ENCODE measurements at regions not wholly inside any gene's neighbourhood (a gene's known extent, or its start where the extent isn't known, plus 50 kb on each side); places are given as distances from the start of the nearest gene placed in this dataset.

DNA sequence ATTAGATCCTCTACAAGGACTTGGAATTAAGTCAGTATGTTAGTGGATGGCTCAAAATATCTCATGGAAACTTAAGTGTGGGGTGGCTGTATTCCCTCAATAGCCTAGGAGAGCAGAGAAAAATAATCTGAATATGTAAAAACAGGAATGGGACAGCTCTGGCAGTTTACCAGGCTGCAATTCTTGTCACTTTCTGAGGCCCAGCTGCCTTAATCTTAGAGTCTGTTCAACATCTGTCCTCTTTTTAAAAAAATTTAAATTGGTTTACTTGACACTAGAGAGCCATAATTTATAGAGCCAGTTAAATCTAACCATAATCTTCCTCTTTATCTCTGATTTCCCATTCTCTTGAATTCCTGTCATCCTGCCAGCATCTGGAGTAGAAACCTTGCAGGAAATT lies 109.2 kb upstream of the CXCL13 start:
- no peaks in the 10 kb centered on the region for H4K20me1 ChIP-seq (ENCODE audit: insufficient read depth)
- H3K4me1 ChIP-seq (ENCODE audit: control insufficient read depth in 1 of 2, insufficient read depth in 2 of 2, low read depth in 1 of 2, low read length in 1 of 2) = no peaks in the 10 kb centered on the region
- no peaks in the 10 kb centered on the region for H3F3A ChIP-seq (replicated peaks; ENCODE audit: insufficient read depth)
- H3K4me2 ChIP-seq = no peak overlapping the region
- no peaks in the 10 kb centered on the region for H3K9me3 ChIP-seq
- H3K9ac ChIP-seq = no peak overlapping the region
- no peak overlapping the region for H3K4me3 ChIP-seq (ENCODE audit: low read depth in 2 of 2, low read length in 1 of 2)
- H3K9me2 ChIP-seq = no peaks in the 10 kb centered on the region
- no peaks in the 10 kb centered on the region for H3K27me3 ChIP-seq (ENCODE audit: insufficient read depth)
- POLR2A ChIA-PET = no interaction called here
- no peak overlapping the region for H2AFZ ChIP-seq (ENCODE audit: low read depth)
- H3K79me2 ChIP-seq (ENCODE audit: insufficient read depth) = no peaks in the 10 kb centered on the region
- TF ChIP-seq FOXJ3 (CRISPR knock-in tag; IDR thresholded peaks at IDR 0.05) (no peak), FOSL2 (IDR thresholded peaks at IDR 0.05; ENCODE audit: borderline replicate concordance, low read depth) (no peak), MEF2A (IDR thresholded peaks at IDR 0.05; ENCODE audit: borderline replicate concordance, low read depth) (no peak), POLR2AphosphoS5 (IDR thresholded peaks at IDR 0.05; ENCODE audit: low read depth, low read length) (no peak)
- TF ChIP-seq, protein P1, sequence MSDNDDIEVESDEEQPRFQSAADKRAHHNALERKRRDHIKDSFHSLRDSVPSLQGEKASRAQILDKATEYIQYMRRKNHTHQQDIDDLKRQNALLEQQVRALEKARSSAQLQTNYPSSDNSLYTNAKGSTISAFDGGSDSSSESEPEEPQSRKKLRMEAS (IDR thresholded peaks at IDR 0.05; ENCODE audit: low read depth) = no peak
- TF ChIP-seq, protein P2, sequence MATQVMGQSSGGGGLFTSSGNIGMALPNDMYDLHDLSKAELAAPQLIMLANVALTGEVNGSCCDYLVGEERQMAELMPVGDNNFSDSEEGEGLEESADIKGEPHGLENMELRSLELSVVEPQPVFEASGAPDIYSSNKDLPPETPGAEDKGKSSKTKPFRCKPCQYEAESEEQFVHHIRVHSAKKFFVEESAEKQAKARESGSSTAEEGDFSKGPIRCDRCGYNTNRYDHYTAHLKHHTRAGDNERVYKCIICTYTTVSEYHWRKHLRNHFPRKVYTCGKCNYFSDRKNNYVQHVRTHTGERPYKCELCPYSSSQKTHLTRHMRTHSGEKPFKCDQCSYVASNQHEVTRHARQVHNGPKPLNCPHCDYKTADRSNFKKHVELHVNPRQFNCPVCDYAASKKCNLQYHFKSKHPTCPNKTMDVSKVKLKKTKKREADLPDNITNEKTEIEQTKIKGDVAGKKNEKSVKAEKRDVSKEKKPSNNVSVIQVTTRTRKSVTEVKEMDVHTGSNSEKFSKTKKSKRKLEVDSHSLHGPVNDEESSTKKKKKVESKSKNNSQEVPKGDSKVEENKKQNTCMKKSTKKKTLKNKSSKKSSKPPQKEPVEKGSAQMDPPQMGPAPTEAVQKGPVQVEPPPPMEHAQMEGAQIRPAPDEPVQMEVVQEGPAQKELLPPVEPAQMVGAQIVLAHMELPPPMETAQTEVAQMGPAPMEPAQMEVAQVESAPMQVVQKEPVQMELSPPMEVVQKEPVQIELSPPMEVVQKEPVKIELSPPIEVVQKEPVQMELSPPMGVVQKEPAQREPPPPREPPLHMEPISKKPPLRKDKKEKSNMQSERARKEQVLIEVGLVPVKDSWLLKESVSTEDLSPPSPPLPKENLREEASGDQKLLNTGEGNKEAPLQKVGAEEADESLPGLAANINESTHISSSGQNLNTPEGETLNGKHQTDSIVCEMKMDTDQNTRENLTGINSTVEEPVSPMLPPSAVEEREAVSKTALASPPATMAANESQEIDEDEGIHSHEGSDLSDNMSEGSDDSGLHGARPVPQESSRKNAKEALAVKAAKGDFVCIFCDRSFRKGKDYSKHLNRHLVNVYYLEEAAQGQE (IDR thresholded peaks at IDR 0.05; ENCODE audit: low read depth, low read length) = no peak
- DNase-seq = no peak
- H3K36me3 ChIP-seq (replicated peaks in 1 of 2; ENCODE audit: control insufficient read depth in 1 of 2, insufficient read depth in 2 of 2, low read length in 1 of 2) = no peaks in the 10 kb centered on the region
- CTCF ChIA-PET = interaction anchor here (0.6 kb wide), 1 partner anchor 774 kb away, joined by 3 read pairs; no protein-coding TSS in a partner anchor
- H3K27ac ChIP-seq (ENCODE audit: low read depth in 2 of 2, low read length in 1 of 2) = no peak overlapping the region

DNA sequence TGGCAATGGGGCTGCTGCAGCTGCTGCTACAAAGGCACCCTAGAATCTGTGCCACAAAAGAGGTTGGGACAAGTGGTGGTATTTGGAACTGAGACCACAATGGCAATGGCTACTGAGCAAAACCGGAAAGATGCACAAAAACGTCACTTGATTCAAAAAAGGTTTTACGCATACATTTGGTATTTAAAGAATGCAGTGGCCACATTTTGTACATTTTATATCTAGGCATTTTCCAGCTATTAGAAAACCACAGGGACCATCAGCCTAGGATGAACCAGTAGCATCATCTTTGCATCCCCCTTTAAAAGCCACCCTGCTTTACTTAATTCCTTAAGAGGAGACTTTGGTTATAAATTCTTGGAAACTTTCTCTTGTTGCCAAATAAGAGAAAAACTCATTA lies 104.8 kb upstream of the CXCL13 start:
- Histone ChIP-seq H3K9ac (no peak overlapping the region), H3K79me2 (ENCODE audit: insufficient read depth) (no peaks in the 10 kb centered on the region), H3K36me3 (replicated peaks in 1 of 2; ENCODE audit: control insufficient read depth in 1 of 2, insufficient read depth in 2 of 2, low read length in 1 of 2) (no peaks in the 10 kb centered on the region), H3K9me3 (no peaks in the 10 kb centered on the region), H3K9me2 (no peaks in the 10 kb centered on the region), H3K4me1 (ENCODE audit: control insufficient read depth in 1 of 2, insufficient read depth in 2 of 2, low read depth in 1 of 2, low read length in 1 of 2) (no peaks in the 10 kb centered on the region), H3F3A (replicated peaks; ENCODE audit: insufficient read depth) (no peaks in the 10 kb centered on the region), H2AFZ (ENCODE audit: low read depth) (no peak overlapping the region), H3K4me2 (no peak overlapping the region), H3K27me3 (ENCODE audit: insufficient read depth) (no peaks in the 10 kb centered on the region), H3K27ac (ENCODE audit: low read depth in 2 of 2, low read length in 1 of 2) (no peak overlapping the region), H3K4me3 (ENCODE audit: low read depth in 2 of 2, low read length in 1 of 2) (no peak overlapping the region), H4K20me1 (ENCODE audit: insufficient read depth) (no peaks in the 10 kb centered on the region)
- POLR2A ChIA-PET = no interaction called here
- CTCF ChIA-PET = no interaction called here
- no peak for DNase-seq
- WGBS (ENCODE audit: low lambda C conversion rate) = 25% methylated on average over 3 of the region's 3 CpGs
- TF ChIP-seq CHD2 (IDR thresholded peaks at IDR 0.05; ENCODE audit: low read length, partially characterized antibody) (no peak), EP300 (IDR thresholded peaks at IDR 0.05; ENCODE audit: borderline replicate concordance in 1 of 2, low read depth in 1 of 2, low read length in 1 of 2) (no peak), RCOR1 (IDR thresholded peaks at IDR 0.05; ENCODE audit: low read length) (no peak), MEF2A (IDR thresholded peaks at IDR 0.05; ENCODE audit: borderline replicate concordance, low read depth) (no peak), GABPA (IDR thresholded peaks at IDR 0.05; ENCODE audit: low read depth) (no peak), TEAD4 (IDR thresholded peaks at IDR 0.05; ENCODE audit: borderline replicate concordance, insufficient read depth) (no peak), GATA2 (CRISPR knock-in tag; IDR thresholded peaks at IDR 0.05) (no peak), RXRA (IDR thresholded peaks at IDR 0.05; ENCODE audit: borderline replicate concordance, low read depth) (no peak), MXI1 (IDR thresholded peaks at IDR 0.05; ENCODE audit: low read depth, low read length) (no peak), TCF12 (IDR thresholded peaks at IDR 0.05) (no peak)
- TF ChIP-seq, protein P3, sequence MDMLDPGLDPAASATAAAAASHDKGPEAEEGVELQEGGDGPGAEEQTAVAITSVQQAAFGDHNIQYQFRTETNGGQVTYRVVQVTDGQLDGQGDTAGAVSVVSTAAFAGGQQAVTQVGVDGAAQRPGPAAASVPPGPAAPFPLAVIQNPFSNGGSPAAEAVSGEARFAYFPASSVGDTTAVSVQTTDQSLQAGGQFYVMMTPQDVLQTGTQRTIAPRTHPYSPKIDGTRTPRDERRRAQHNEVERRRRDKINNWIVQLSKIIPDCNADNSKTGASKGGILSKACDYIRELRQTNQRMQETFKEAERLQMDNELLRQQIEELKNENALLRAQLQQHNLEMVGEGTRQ (IDR thresholded peaks at IDR 0.05; ENCODE audit: borderline replicate concordance, low read depth, low read length) = no peak
- TF ChIP-seq, protein P1 (IDR thresholded peaks at IDR 0.05; ENCODE audit: low read depth) = no peak
- TF ChIP-seq, protein P4, sequence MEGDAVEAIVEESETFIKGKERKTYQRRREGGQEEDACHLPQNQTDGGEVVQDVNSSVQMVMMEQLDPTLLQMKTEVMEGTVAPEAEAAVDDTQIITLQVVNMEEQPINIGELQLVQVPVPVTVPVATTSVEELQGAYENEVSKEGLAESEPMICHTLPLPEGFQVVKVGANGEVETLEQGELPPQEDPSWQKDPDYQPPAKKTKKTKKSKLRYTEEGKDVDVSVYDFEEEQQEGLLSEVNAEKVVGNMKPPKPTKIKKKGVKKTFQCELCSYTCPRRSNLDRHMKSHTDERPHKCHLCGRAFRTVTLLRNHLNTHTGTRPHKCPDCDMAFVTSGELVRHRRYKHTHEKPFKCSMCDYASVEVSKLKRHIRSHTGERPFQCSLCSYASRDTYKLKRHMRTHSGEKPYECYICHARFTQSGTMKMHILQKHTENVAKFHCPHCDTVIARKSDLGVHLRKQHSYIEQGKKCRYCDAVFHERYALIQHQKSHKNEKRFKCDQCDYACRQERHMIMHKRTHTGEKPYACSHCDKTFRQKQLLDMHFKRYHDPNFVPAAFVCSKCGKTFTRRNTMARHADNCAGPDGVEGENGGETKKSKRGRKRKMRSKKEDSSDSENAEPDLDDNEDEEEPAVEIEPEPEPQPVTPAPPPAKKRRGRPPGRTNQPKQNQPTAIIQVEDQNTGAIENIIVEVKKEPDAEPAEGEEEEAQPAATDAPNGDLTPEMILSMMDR (IDR thresholded peaks at IDR 0.05) = no peak
- TF ChIP-seq, protein P5, sequence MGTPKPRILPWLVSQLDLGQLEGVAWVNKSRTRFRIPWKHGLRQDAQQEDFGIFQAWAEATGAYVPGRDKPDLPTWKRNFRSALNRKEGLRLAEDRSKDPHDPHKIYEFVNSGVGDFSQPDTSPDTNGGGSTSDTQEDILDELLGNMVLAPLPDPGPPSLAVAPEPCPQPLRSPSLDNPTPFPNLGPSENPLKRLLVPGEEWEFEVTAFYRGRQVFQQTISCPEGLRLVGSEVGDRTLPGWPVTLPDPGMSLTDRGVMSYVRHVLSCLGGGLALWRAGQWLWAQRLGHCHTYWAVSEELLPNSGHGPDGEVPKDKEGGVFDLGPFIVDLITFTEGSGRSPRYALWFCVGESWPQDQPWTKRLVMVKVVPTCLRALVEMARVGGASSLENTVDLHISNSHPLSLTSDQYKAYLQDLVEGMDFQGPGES (IDR thresholded peaks at IDR 0.05; ENCODE audit: low read depth, low read length) = no peak

Data from SK-N-SH (cell line).